SK-N-SH treated with all-trans-retinoic acid at 6 μM for 48 hours (cell line): ENCODE measurements at regions not wholly inside any gene's neighbourhood (a gene's known extent, or its start where the extent isn't known, plus 50 kb on each side); places are given as distances from the start of the nearest gene placed in this dataset.

Experiments
- ATAC-seq: fragments of 200-7000 bp; cut with Tn5 transposase; 3 replicates; pipeline ENCODE4 v1.9.1; 2020; ENCODE audit warnings: mild to moderate bottlenecking, moderate library complexity
- ARNTL ChIP-seq: fragments of 450-650 bp; formaldehyde crosslinking; IDR thresholded peaks from 2 replicates; pipeline ENCODE4 v1.5.0; 2020; ENCODE audit warnings: low read depth, mild to moderate bottlenecking, moderate library complexity, borderline replicate concordance
- BACH2 ChIP-seq: fragments of 250-450 bp; sonication (Bioruptor Pico); IDR thresholded peaks from 2 replicates; pipeline ENCODE4 v1.9.0; 2021; ENCODE audit warnings: mild to moderate bottlenecking, borderline replicate concordance
- CREB5 ChIP-seq: fragments of 250-450 bp; sonication (Bioruptor Pico); IDR thresholded peaks from 2 replicates; pipeline ENCODE4 v1.5.1; 2020; ENCODE audit warnings: low read depth, mild to moderate bottlenecking, moderate library complexity
- ESRRG ChIP-seq: fragments of 250-450 bp; sonication (Bioruptor Pico); IDR thresholded peaks from 2 replicates; pipeline ENCODE4 v1.6.1; 2021; ENCODE audit warnings: mild to moderate bottlenecking
- GLIS3 ChIP-seq: fragments of 250-450 bp; sonication (Bioruptor Pico); IDR thresholded peaks from 2 replicates; pipeline ENCODE4 v1.5.0; 2020; ENCODE audit warnings: mild to moderate bottlenecking, moderate library complexity
- ISL1 ChIP-seq: fragments of 250-450 bp; sonication (Bioruptor Pico); IDR thresholded peaks from 2 replicates; pipeline ENCODE4 v2.1.2; 2022; ENCODE audit warnings: mild to moderate bottlenecking, moderate library complexity
- OSR1 ChIP-seq: fragments of 250-450 bp; sonication (Bioruptor Pico); IDR thresholded peaks from 2 replicates; pipeline ENCODE4 v1.8.0; 2022; ENCODE audit warnings: moderate library complexity, mild to moderate bottlenecking, inconsistent platforms
- POU6F1 ChIP-seq: fragments of 250-450 bp; sonication (Bioruptor Pico); IDR thresholded peaks from 2 replicates; pipeline ENCODE4 v1.8.0; 2021; ENCODE audit warnings: low read depth, mild to moderate bottlenecking, moderate library complexity, borderline replicate concordance
- RARB ChIP-seq: fragments of 250-450 bp; sonication (Bioruptor Pico); IDR thresholded peaks from 2 replicates; pipeline ENCODE4 v1.8.0; 2021; ENCODE audit warnings: mild to moderate bottlenecking, moderate library complexity
- SNAI2 ChIP-seq: fragments of 250-450 bp; sonication (Bioruptor Pico); IDR thresholded peaks from 2 replicates; pipeline ENCODE4 v1.5.0; 2020; ENCODE audit warnings: mild to moderate bottlenecking, moderate library complexity
- TCF4 ChIP-seq: fragments of 250-450 bp; sonication (Bioruptor Pico); IDR thresholded peaks from 2 replicates; pipeline ENCODE4 v1.8.0; 2021; ENCODE audit warnings: mild to moderate bottlenecking, moderate library complexity, borderline replicate concordance
- TOX ChIP-seq: fragments of 250-450 bp; sonication (Bioruptor Pico); IDR thresholded peaks from 2 replicates; pipeline ENCODE4 v1.8.0; 2021; ENCODE audit warnings: mild to moderate bottlenecking, moderate library complexity, borderline replicate concordance
- ZC3H10 ChIP-seq: fragments of 250-450 bp; sonication (Bioruptor Pico); IDR thresholded peaks from 2 replicates; pipeline ENCODE4 v1.5.1; 2021; ENCODE audit warnings: mild to moderate bottlenecking, moderate library complexity
- ZFP3 ChIP-seq: fragments of 250-450 bp; sonication (Bioruptor Pico); IDR thresholded peaks from 2 replicates; pipeline ENCODE4 v1.5.0; 2020; ENCODE audit warnings: mild to moderate bottlenecking, moderate library complexity
- ZNF565 ChIP-seq: fragments of 450-650 bp; formaldehyde crosslinking; conservative IDR thresholded peaks from 2 replicates; pipeline ENCODE4 v1.5.0; 2020; ENCODE audit warnings: low read depth, mild to moderate bottlenecking, moderate library complexity
- ZNF8 ChIP-seq: fragments of 450-650 bp; formaldehyde crosslinking; IDR thresholded peaks from 2 replicates; pipeline ENCODE4 v1.5.0; 2020; ENCODE audit warnings: mild to moderate bottlenecking, moderate library complexity
- TF ChIP-seq, protein P1 (sequence below): fragments of 250-450 bp; sonication (Bioruptor Pico); IDR thresholded peaks from 2 replicates; pipeline ENCODE4 v1.5.0; 2020; ENCODE audit warnings: mild to moderate bottlenecking, moderate library complexity
- TF ChIP-seq, protein P2 (sequence below): fragments of 250-450 bp; sonication (Bioruptor Pico); IDR thresholded peaks from 2 replicates; pipeline ENCODE4 v1.5.1; 2021; ENCODE audit warnings: mild to moderate bottlenecking, moderate library complexity
- TF ChIP-seq, protein P3 (sequence below): fragments of 250-450 bp; sonication (Bioruptor Pico); IDR thresholded peaks from 2 replicates; pipeline ENCODE4 v1.8.0; 2020; ENCODE audit warnings: mild to moderate bottlenecking, moderate library complexity, borderline replicate concordance

GRCh38 chr2:37794717-37795116 lies 123.3 kb upstream of the CDC42EP3 start (continued):
- no peak for TF ChIP-seq ZNF565 (CRISPR knock-in tag)
- TF ChIP-seq SNAI2 = no peak

DNA sequence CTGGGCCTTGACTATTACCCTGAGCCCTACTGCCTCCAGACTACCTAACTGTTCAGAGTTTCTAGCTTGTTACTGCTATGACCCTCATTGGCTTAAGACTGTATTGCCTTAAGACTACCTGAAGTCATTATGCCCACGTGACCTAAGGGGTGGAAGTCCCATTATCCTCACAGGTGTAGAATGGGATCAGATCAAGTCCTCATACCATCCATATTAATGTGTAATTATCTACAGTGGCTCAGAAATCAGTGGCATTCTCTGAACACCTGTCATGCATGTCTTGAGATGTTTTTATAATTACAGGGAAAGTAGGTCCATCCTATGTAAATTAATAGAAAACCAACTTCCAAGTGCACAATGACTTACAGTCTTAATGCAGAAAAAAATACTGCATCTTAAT lies 124.0 kb upstream of the CDC42EP3 start:
- TF ChIP-seq CREB5 (CRISPR knock-in tag) = no peak
- TF ChIP-seq ISL1 = no peak
- no peak for TF ChIP-seq RARB (CRISPR knock-in tag)
- ATAC-seq = no peak

DNA sequence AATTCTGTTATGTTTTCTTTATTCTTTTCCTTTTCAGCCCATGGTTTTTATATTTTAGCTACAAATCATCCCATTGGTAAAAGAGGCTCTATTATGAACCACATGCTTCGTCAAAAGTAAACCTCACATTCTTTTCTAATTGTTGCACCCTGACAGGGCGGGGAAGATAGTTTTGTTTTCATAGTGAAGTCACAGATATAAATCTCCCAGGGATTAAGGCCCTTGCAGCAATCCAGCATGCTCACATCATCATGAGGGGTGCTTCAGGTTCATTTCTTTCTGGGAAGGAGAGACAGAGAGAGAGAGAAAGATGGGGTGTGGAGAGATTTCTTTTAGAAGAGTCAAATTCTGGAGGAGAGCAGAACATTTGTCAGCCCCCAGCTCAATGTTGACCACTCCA lies 124.5 kb upstream of the CDC42EP3 start:
- no peak for ATAC-seq
- TF ChIP-seq ZNF8 = no peak
- no peak for TF ChIP-seq BACH2 (CRISPR knock-in tag)
- no peak for TF ChIP-seq ZC3H10 (CRISPR knock-in tag)
- no peak for TF ChIP-seq SNAI2

- ATAC-seq = no peak
- TF ChIP-seq, protein P1, sequence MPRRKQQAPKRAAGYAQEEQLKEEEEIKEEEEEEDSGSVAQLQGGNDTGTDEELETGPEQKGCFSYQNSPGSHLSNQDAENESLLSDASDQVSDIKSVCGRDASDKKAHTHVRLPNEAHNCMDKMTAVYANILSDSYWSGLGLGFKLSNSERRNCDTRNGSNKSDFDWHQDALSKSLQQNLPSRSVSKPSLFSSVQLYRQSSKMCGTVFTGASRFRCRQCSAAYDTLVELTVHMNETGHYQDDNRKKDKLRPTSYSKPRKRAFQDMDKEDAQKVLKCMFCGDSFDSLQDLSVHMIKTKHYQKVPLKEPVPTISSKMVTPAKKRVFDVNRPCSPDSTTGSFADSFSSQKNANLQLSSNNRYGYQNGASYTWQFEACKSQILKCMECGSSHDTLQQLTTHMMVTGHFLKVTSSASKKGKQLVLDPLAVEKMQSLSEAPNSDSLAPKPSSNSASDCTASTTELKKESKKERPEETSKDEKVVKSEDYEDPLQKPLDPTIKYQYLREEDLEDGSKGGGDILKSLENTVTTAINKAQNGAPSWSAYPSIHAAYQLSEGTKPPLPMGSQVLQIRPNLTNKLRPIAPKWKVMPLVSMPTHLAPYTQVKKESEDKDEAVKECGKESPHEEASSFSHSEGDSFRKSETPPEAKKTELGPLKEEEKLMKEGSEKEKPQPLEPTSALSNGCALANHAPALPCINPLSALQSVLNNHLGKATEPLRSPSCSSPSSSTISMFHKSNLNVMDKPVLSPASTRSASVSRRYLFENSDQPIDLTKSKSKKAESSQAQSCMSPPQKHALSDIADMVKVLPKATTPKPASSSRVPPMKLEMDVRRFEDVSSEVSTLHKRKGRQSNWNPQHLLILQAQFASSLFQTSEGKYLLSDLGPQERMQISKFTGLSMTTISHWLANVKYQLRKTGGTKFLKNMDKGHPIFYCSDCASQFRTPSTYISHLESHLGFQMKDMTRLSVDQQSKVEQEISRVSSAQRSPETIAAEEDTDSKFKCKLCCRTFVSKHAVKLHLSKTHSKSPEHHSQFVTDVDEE (CRISPR knock-in tag) = no peak
- TF ChIP-seq ARNTL (CRISPR knock-in tag) = no peak
These were observed 125.0 kb upstream of the CDC42EP3 start for GRCh38 chr2:37796481-37796880.

GRCh38 chr2:37797081-37797480 lies 125.6 kb upstream of the CDC42EP3 start:
- TF ChIP-seq OSR1 (CRISPR knock-in tag) = no peak
- TF ChIP-seq GLIS3 (CRISPR knock-in tag) = no peak
- no peak for TF ChIP-seq TOX
- TF ChIP-seq BACH2 (CRISPR knock-in tag) = no peak
- no peak for TF ChIP-seq ZNF8
- TF ChIP-seq RARB (CRISPR knock-in tag) = no peak
- TF ChIP-seq, protein P2, sequence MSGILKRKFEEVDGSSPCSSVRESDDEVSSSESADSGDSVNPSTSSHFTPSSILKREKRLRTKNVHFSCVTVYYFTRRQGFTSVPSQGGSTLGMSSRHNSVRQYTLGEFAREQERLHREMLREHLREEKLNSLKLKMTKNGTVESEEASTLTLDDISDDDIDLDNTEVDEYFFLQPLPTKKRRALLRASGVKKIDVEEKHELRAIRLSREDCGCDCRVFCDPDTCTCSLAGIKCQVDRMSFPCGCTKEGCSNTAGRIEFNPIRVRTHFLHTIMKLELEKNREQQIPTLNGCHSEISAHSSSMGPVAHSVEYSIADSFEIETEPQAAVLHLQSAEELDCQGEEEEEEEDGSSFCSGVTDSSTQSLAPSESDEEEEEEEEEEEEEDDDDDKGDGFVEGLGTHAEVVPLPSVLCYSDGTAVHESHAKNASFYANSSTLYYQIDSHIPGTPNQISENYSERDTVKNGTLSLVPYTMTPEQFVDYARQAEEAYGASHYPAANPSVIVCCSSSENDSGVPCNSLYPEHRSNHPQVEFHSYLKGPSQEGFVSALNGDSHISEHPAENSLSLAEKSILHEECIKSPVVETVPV (CRISPR knock-in tag) = no peak
- no peak for TF ChIP-seq ARNTL (CRISPR knock-in tag)
- no peak for TF ChIP-seq TCF4 (CRISPR knock-in tag)
- TF ChIP-seq ZNF565 (CRISPR knock-in tag) = no peak
- no peak for TF ChIP-seq ISL1
- no peak for TF ChIP-seq ESRRG (CRISPR knock-in tag)
- TF ChIP-seq, protein P3, sequence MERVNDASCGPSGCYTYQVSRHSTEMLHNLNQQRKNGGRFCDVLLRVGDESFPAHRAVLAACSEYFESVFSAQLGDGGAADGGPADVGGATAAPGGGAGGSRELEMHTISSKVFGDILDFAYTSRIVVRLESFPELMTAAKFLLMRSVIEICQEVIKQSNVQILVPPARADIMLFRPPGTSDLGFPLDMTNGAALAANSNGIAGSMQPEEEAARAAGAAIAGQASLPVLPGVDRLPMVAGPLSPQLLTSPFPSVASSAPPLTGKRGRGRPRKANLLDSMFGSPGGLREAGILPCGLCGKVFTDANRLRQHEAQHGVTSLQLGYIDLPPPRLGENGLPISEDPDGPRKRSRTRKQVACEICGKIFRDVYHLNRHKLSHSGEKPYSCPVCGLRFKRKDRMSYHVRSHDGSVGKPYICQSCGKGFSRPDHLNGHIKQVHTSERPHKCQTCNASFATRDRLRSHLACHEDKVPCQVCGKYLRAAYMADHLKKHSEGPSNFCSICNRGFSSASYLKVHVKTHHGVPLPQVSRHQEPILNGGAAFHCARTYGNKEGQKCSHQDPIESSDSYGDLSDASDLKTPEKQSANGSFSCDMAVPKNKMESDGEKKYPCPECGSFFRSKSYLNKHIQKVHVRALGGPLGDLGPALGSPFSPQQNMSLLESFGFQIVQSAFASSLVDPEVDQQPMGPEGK (CRISPR knock-in tag) = no peak
- TF ChIP-seq, protein P1 (CRISPR knock-in tag) = no peak
- no peak for TF ChIP-seq POU6F1 (CRISPR knock-in tag)
- TF ChIP-seq ZFP3 (CRISPR knock-in tag) = no peak
- no peak for ATAC-seq
